ENCODE measurements at regions not wholly inside any gene's neighbourhood (a gene's known extent, or its start where the extent isn't known, plus 50 kb on each side); places are given as distances from the start of the nearest gene placed in this dataset.

GRCh38 chr21:38675182-38675824 is 130.4 kb upstream of the ETS2 start:
- H3K27ac ChIP-seq = no peak overlapping the region
- no peak overlapping the region for H3K4me3 ChIP-seq

GRCh38 chr21:38678827-38679226 is 126.9 kb upstream of the ETS2 start:
- Histone ChIP-seq H3K4me3 (no peak overlapping the region), H3K27ac (no peak overlapping the region)

- H3K4me3 ChIP-seq = no peak overlapping the region
- no peak overlapping the region for H3K27ac ChIP-seq
Observed at GRCh38 chr21:38679534-38679933, 126.2 kb upstream of the ETS2 start.

GRCh38 chr21:38680401-38680800 is 125.3 kb upstream of the ETS2 start:
- Histone ChIP-seq H3K27ac (no peak overlapping the region), H3K4me3 (no peak overlapping the region)

- Histone ChIP-seq H3K27ac (no peak overlapping the region), H3K4me3 (no peak overlapping the region)
Observed at GRCh38 chr21:38683222-38683621, 122.5 kb upstream of the ETS2 start.

- no peak overlapping the region for H3K4me3 ChIP-seq
Observed at GRCh38 chr21:38688068-38688467, 117.7 kb upstream of the ETS2 start.

GRCh38 chr21:38691631-38692030 is 114.1 kb upstream of the ETS2 start:
- no peak overlapping the region for H3K4me3 ChIP-seq
- no peak overlapping the region for H3K27ac ChIP-seq

More at GRCh38 chr21:38688068-38688467, 117.7 kb upstream of the ETS2 start:
- H3K27ac ChIP-seq = no peak overlapping the region

GRCh38 chr21:38696579-38696978 is 109.2 kb upstream of the ETS2 start:
- Histone ChIP-seq H3K4me3 (no peak overlapping the region), H3K27ac (no peak overlapping the region)

- no peak overlapping the region for H3K4me3 ChIP-seq
- no peak overlapping the region for H3K27ac ChIP-seq
Observed at GRCh38 chr21:38699048-38699447, 106.7 kb upstream of the ETS2 start.

- Histone ChIP-seq H3K27ac (no peak overlapping the region), H3K4me3 (no peak overlapping the region)
Observed at GRCh38 chr21:38702196-38702595, 103.5 kb upstream of the ETS2 start.

GRCh38 chr21:38709876-38710275 is 95.9 kb upstream of the ETS2 start:
- Histone ChIP-seq H3K27ac (no peak overlapping the region), H3K4me3 (no peak overlapping the region)

- no peak overlapping the region for H3K27ac ChIP-seq
- no peak overlapping the region for H3K4me3 ChIP-seq
Observed at GRCh38 chr21:38712071-38712470, 93.7 kb upstream of the ETS2 start.

- no peak overlapping the region for H3K4me3 ChIP-seq
Observed at GRCh38 chr21:38712664-38713063, 93.1 kb upstream of the ETS2 start.

GRCh38 chr21:38714039-38714817 is 91.5 kb upstream of the ETS2 start:
- no peak overlapping the region for H3K4me3 ChIP-seq

More at GRCh38 chr21:38712664-38713063, 93.1 kb upstream of the ETS2 start:
- no peak overlapping the region for H3K27ac ChIP-seq

GRCh38 chr21:38714999-38715398 is 90.7 kb upstream of the ETS2 start:
- H3K27ac ChIP-seq = no peak overlapping the region
- no peak overlapping the region for H3K4me3 ChIP-seq

More at GRCh38 chr21:38714039-38714817, 91.5 kb upstream of the ETS2 start:
- H3K27ac ChIP-seq = no peak overlapping the region

- no peak overlapping the region for H3K4me3 ChIP-seq
- no peak overlapping the region for H3K27ac ChIP-seq
Observed at GRCh38 chr21:38716088-38716487, 89.6 kb upstream of the ETS2 start.

- Histone ChIP-seq H3K4me3 (no peak overlapping the region), H3K27ac (no peak overlapping the region)
Observed at GRCh38 chr21:38716942-38717341, 88.8 kb upstream of the ETS2 start.

- H3K27ac ChIP-seq = no peak overlapping the region
- H3K4me3 ChIP-seq = no peak overlapping the region
Observed at GRCh38 chr21:38718481-38718880, 87.2 kb upstream of the ETS2 start.

GRCh38 chr21:38720074-38720473 is 85.7 kb upstream of the ETS2 start:
- Histone ChIP-seq H3K4me3 (no peak overlapping the region), H3K27ac (no peak overlapping the region)

GRCh38 chr21:38721055-38721454 is 84.7 kb upstream of the ETS2 start:
- Histone ChIP-seq H3K27ac (no peak overlapping the region), H3K4me3 (no peak overlapping the region)

- no peak overlapping the region for H3K4me3 ChIP-seq
- no peak overlapping the region for H3K27ac ChIP-seq
Observed at GRCh38 chr21:38721958-38722357, 83.8 kb upstream of the ETS2 start.

All from skin epidermis (tissue), 12 donors.